Fibroblast of peridontal ligament (primary cell): ENCODE measurements at regions not wholly inside any gene's neighbourhood (a gene's known extent, or its start where the extent isn't known, plus 50 kb on each side); places are given as distances from the start of the nearest gene placed in this dataset.

Experiments used
- DNase-seq: peaks from one replicate; pipeline ENCODE4 v3.0.0-alpha.2; 2010; ENCODE audit errors: extremely low read depth

GRCh38 chr7:46755120-46756034 is 826.5 kb downstream of the TNS3 start:
- DNase-seq: no peak

- DNase-seq: peak; percentile 54
These were observed 827.7 kb downstream of the TNS3 start for GRCh38 chr7:46754140-46754720.

- DNase-seq: no peak
These were observed 828.2 kb downstream of the TNS3 start for GRCh38 chr7:46753662-46754061.

GRCh38 chr7:46752881-46753366 is 829.0 kb downstream of the TNS3 start:
- peak; percentile 62 for DNase-seq

GRCh38 chr7:46751927-46752723 is 829.8 kb downstream of the TNS3 start:
- peak; percentile 47 for DNase-seq

GRCh38 chr7:46751471-46751870 is 830.4 kb upstream of the IGFBP3 start:
- no peak for DNase-seq

GRCh38 chr7:46750321-46750865 is 829.3 kb upstream of the IGFBP3 start:
- DNase-seq: no peak

GRCh38 chr7:46747869-46748576 is 827.0 kb upstream of the IGFBP3 start:
- no peak for DNase-seq

- DNase-seq: no peak
These were observed 825.9 kb upstream of the IGFBP3 start for GRCh38 chr7:46746695-46747687.

GRCh38 chr7:46745707-46746090 is 824.6 kb upstream of the IGFBP3 start:
- DNase-seq: no peak

- DNase-seq: no peak
These were observed 824.1 kb upstream of the IGFBP3 start for GRCh38 chr7:46744957-46745706.

- DNase-seq: no peak
These were observed 821.5 kb upstream of the IGFBP3 start for GRCh38 chr7:46742601-46743000.

- DNase-seq: no peak
These were observed 821.0 kb upstream of the IGFBP3 start for GRCh38 chr7:46741938-46742540.

- DNase-seq: no peak
These were observed 820.1 kb upstream of the IGFBP3 start for GRCh38 chr7:46741181-46741580.

- DNase-seq: no peak
These were observed 818.6 kb upstream of the IGFBP3 start for GRCh38 chr7:46739518-46740234.

GRCh38 chr7:46738796-46739195 is 817.7 kb upstream of the IGFBP3 start:
- DNase-seq: no peak

GRCh38 chr7:46738165-46738564 is 817.1 kb upstream of the IGFBP3 start:
- no peak for DNase-seq

- DNase-seq: peak; percentile 53
These were observed 804.8 kb upstream of the IGFBP3 start for GRCh38 chr7:46725838-46726237.
